HL-60 (cell line): ENCODE measurements at regions not wholly inside any gene's neighbourhood (a gene's known extent, or its start where the extent isn't known, plus 50 kb on each side); places are given as distances from the start of the nearest gene placed in this dataset.

Source experiments
- GABPA ChIP-seq: IDR thresholded peaks from 2 replicates; pipeline ENCODE4 v1.6.1; 2012; ENCODE audit warnings: low read depth
- POLR2AphosphoS5 ChIP-seq: IDR thresholded peaks from 2 replicates; pipeline ENCODE4 v1.6.1; 2012; ENCODE audit warnings: low read depth
- TF ChIP-seq, protein P1 (sequence below): IDR thresholded peaks from one replicate; pipeline ENCODE4 v1.5.1; 2011; ENCODE audit warnings: low read length, control low read depth, inconsistent platforms; ENCODE audit not compliant: insufficient read depth
- TF ChIP-seq, protein P2 (sequence below): IDR thresholded peaks from 2 replicates; pipeline ENCODE4 v1.6.1; 2012; ENCODE audit warnings: low read depth; ENCODE audit not compliant: insufficient replicate concordance

DNA sequence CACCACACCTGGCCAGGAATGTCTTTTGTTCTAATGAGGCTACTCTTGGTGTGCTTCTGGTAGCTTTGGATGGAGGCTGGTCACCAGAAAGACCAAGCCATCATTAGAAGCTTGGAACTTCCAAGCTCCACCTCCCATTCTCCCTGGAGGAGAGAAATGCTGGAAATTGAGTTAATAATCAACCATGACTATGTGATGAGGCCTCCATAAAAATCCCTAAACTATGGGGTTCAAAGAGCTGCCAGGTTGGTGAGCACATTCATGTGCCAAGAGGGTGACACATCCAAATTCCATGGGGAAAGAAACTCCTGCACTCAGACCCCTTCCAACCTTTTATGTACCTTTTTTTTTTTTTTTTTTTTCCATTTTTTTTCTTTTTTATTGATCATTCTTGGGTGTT, 105.5 kb upstream of the SPATA31C2 start:
- TF ChIP-seq, protein P1, sequence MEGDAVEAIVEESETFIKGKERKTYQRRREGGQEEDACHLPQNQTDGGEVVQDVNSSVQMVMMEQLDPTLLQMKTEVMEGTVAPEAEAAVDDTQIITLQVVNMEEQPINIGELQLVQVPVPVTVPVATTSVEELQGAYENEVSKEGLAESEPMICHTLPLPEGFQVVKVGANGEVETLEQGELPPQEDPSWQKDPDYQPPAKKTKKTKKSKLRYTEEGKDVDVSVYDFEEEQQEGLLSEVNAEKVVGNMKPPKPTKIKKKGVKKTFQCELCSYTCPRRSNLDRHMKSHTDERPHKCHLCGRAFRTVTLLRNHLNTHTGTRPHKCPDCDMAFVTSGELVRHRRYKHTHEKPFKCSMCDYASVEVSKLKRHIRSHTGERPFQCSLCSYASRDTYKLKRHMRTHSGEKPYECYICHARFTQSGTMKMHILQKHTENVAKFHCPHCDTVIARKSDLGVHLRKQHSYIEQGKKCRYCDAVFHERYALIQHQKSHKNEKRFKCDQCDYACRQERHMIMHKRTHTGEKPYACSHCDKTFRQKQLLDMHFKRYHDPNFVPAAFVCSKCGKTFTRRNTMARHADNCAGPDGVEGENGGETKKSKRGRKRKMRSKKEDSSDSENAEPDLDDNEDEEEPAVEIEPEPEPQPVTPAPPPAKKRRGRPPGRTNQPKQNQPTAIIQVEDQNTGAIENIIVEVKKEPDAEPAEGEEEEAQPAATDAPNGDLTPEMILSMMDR, result no peak
- TF ChIP-seq GABPA (no peak), POLR2AphosphoS5 (no peak)
- TF ChIP-seq, protein P2, sequence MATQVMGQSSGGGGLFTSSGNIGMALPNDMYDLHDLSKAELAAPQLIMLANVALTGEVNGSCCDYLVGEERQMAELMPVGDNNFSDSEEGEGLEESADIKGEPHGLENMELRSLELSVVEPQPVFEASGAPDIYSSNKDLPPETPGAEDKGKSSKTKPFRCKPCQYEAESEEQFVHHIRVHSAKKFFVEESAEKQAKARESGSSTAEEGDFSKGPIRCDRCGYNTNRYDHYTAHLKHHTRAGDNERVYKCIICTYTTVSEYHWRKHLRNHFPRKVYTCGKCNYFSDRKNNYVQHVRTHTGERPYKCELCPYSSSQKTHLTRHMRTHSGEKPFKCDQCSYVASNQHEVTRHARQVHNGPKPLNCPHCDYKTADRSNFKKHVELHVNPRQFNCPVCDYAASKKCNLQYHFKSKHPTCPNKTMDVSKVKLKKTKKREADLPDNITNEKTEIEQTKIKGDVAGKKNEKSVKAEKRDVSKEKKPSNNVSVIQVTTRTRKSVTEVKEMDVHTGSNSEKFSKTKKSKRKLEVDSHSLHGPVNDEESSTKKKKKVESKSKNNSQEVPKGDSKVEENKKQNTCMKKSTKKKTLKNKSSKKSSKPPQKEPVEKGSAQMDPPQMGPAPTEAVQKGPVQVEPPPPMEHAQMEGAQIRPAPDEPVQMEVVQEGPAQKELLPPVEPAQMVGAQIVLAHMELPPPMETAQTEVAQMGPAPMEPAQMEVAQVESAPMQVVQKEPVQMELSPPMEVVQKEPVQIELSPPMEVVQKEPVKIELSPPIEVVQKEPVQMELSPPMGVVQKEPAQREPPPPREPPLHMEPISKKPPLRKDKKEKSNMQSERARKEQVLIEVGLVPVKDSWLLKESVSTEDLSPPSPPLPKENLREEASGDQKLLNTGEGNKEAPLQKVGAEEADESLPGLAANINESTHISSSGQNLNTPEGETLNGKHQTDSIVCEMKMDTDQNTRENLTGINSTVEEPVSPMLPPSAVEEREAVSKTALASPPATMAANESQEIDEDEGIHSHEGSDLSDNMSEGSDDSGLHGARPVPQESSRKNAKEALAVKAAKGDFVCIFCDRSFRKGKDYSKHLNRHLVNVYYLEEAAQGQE, result no peak
